Neutrophil (primary cell): ENCODE measurements at regions not wholly inside any gene's neighbourhood (a gene's known extent, or its start where the extent isn't known, plus 50 kb on each side); places are given as distances from the start of the nearest gene placed in this dataset.

Experiments used
- H3K27ac ChIP-seq: fragments of 200-600 bp; sonication (generic); 2 replicates; pipeline ENCODE4 v1.5.1; 2016; ENCODE audit warnings: mild to moderate bottlenecking, moderate library complexity
- H3K27me3 ChIP-seq: fragments of 200-600 bp; sonication (generic); 2 replicates; pipeline ENCODE4 v1.6.0; 2016; ENCODE audit warnings: mild to moderate bottlenecking
- H3K36me3 ChIP-seq: fragments of 200-600 bp; sonication (generic); 2 replicates; pipeline ENCODE4 v1.5.1; 2017
- H3K4me1 ChIP-seq, 2 experiments: fragments of 200-600 bp in 1 of 2; sonication (generic) in 1 of 2; 1 replicate in 1 of 2; 2 replicates in 1 of 2; pipeline versions ENCODE4 v1.5.1 to v1.6.1; 2013 to 2016; ENCODE audit warnings: low read depth in 1 of 2, low read length in 1 of 2, mild to moderate bottlenecking in 1 of 2, moderate library complexity in 1 of 2; ENCODE audit not compliant: control insufficient read depth in 1 of 2, insufficient read depth in 1 of 2
- H3K4me3 ChIP-seq, 2 experiments: fragments of 200-600 bp in 1 of 2; sonication (generic) in 1 of 2; 1 replicate in 1 of 2; 2 replicates in 1 of 2; pipeline ENCODE4 v1.5.1; 2013 to 2016; ENCODE audit warnings: low read depth in 1 of 2, low read length in 1 of 2, mild to moderate bottlenecking in 1 of 2, moderate library complexity in 1 of 2
- H3K9me3 ChIP-seq: fragments of 200-600 bp; sonication (generic); 2 replicates; pipeline ENCODE4 v1.5.1; 2016
- CTCF ChIP-seq: fragments of 200-600 bp; sonication (generic); IDR thresholded peaks from 2 replicates; pipeline ENCODE4 v1.5.1; 2016; ENCODE audit warnings: antibody characterized with exemption

GRCh38 chr9:78806492-78807160 is 509.7 kb downstream of the PSAT1 start:
- H3K36me3 ChIP-seq, result no peaks in the 10 kb centered on the region
- no peaks in the 10 kb centered on the region for H3K4me1 ChIP-seq
- no peak overlapping the region for H3K27ac ChIP-seq
- H3K9me3 ChIP-seq, result no peaks in the 10 kb centered on the region
- no peaks in the 10 kb centered on the region for H3K27me3 ChIP-seq
- no peak for TF ChIP-seq CTCF
- H3K4me3 ChIP-seq, result no peak overlapping the region

- no peaks in the 10 kb centered on the region for H3K36me3 ChIP-seq
- no peak overlapping the region for H3K27ac ChIP-seq
- TF ChIP-seq CTCF, result no peak
- no peaks in the 10 kb centered on the region for H3K9me3 ChIP-seq
- no peaks in the 10 kb centered on the region for H3K4me1 ChIP-seq
- H3K27me3 ChIP-seq, result no peaks in the 10 kb centered on the region
- H3K4me3 ChIP-seq, result no peak overlapping the region
Observed at GRCh38 chr9:78807286-78807685, 510.4 kb downstream of the PSAT1 start.

GRCh38 chr9:78808048-78808447 is 511.1 kb downstream of the PSAT1 start:
- no peak overlapping the region for H3K27ac ChIP-seq
- no peak overlapping the region for H3K4me3 ChIP-seq
- H3K36me3 ChIP-seq, result no peaks in the 10 kb centered on the region
- H3K27me3 ChIP-seq, result no peaks in the 10 kb centered on the region
- H3K9me3 ChIP-seq, result no peaks in the 10 kb centered on the region
- TF ChIP-seq CTCF, result no peak
- no peaks in the 10 kb centered on the region for H3K4me1 ChIP-seq

GRCh38 chr9:78811622-78812276 is 514.8 kb downstream of the PSAT1 start:
- H3K27me3 ChIP-seq, result no peaks in the 10 kb centered on the region
- H3K4me3 ChIP-seq, result no peak overlapping the region
- no peaks in the 10 kb centered on the region for H3K4me1 ChIP-seq
- no peak overlapping the region for H3K27ac ChIP-seq
- H3K36me3 ChIP-seq, result no peaks in the 10 kb centered on the region
- no peaks in the 10 kb centered on the region for H3K9me3 ChIP-seq
- no peak for TF ChIP-seq CTCF

GRCh38 chr9:78812665-78813064 is 515.7 kb downstream of the PSAT1 start:
- Histone ChIP-seq H3K27me3 (no peaks in the 10 kb centered on the region), H3K4me1 (no peaks in the 10 kb centered on the region), H3K36me3 (no peaks in the 10 kb centered on the region), H3K4me3 (no peak overlapping the region), H3K9me3 (no peaks in the 10 kb centered on the region), H3K27ac (no peak overlapping the region)
- no peak for TF ChIP-seq CTCF
